ENCODE measurements at regions not wholly inside any gene's neighbourhood (a gene's known extent, or its start where the extent isn't known, plus 50 kb on each side); places are given as distances from the start of the nearest gene placed in this dataset.
"Not testable (repeated sequence)": the region's sequence is repeated elsewhere in the genome, so short reads cannot be mapped to it uniquely, and the experiment has no call there.

- no peak for DNase-seq
Measured at GRCh38 chr18:47727409-47727808, 203.1 kb downstream of the SMAD2 start.

- DNase-seq, result no peak
Measured at GRCh38 chr18:47726550-47726949, 203.9 kb downstream of the SMAD2 start.

GRCh38 chr18:47725656-47726055, 204.8 kb downstream of the SMAD2 start:
- DNase-seq, result no peak

- DNase-seq, result no peak
Measured at GRCh38 chr18:47724186-47724975, 206.1 kb downstream of the SMAD2 start.

GRCh38 chr18:47721876-47722275, 208.6 kb downstream of the SMAD2 start:
- DNase-seq, result no peak

- DNase-seq, result no peak
Measured at GRCh38 chr18:47720741-47721140, 209.7 kb downstream of the SMAD2 start.

GRCh38 chr18:47719096-47719780, 211.2 kb downstream of the SMAD2 start:
- no peak for DNase-seq

GRCh38 chr18:47718646-47719045, 211.8 kb downstream of the SMAD2 start:
- DNase-seq, result no peak

- no peak for DNase-seq
Measured at GRCh38 chr18:47717257-47717656, 213.2 kb downstream of the SMAD2 start.

- no peak for DNase-seq
Measured at GRCh38 chr18:47716632-47717185, 213.8 kb downstream of the SMAD2 start.

- no peak for DNase-seq
Measured at GRCh38 chr18:47710451-47710850, 220.0 kb downstream of the SMAD2 start.

GRCh38 chr18:47709556-47709955, 220.9 kb downstream of the SMAD2 start:
- no peak for DNase-seq

- DNase-seq, result no peak
Measured at GRCh38 chr18:47708206-47708605, 222.3 kb downstream of the SMAD2 start.

GRCh38 chr18:47701134-47701533, 229.3 kb downstream of the SMAD2 start:
- DNase-seq, result no peak

- DNase-seq, result no peak
Measured at GRCh38 chr18:47696870-47697269, 233.6 kb downstream of the SMAD2 start.

- no peak for DNase-seq
Measured at GRCh38 chr18:47691611-47692010, 238.8 kb downstream of the SMAD2 start.

- not testable (repeated sequence) for DNase-seq
Measured at GRCh38 chr18:47690778-47691177, 239.7 kb downstream of the SMAD2 start.

- DNase-seq, result no peak
Measured at GRCh38 chr18:47689371-47689770, 241.1 kb downstream of the SMAD2 start.

- DNase-seq, result no peak
Measured at GRCh38 chr18:47686806-47687205, 243.7 kb downstream of the SMAD2 start.

GRCh38 chr18:47683774-47684173, 246.7 kb downstream of the SMAD2 start:
- DNase-seq, result no peak

GRCh38 chr18:47682876-47683275, 247.6 kb downstream of the SMAD2 start:
- DNase-seq, result no peak

- DNase-seq, result peak in 2 of 4 experiments; percentile 1 to 3
Measured at GRCh38 chr18:47680488-47680887, 250.0 kb downstream of the SMAD2 start.

GRCh38 chr18:47679864-47680263, 250.6 kb downstream of the SMAD2 start:
- DNase-seq, result peak in 2 of 4 experiments; percentile 1 to 20

- DNase-seq, result no peak
Measured at GRCh38 chr18:47677952-47678351, 252.5 kb downstream of the SMAD2 start.
